ENCODE measurements at regions not wholly inside any gene's neighbourhood (a gene's known extent, or its start where the extent isn't known, plus 50 kb on each side); places are given as distances from the start of the nearest gene placed in this dataset.
"Not testable (repeated sequence)": the region's sequence is repeated elsewhere in the genome, so short reads cannot be mapped to it uniquely, and the experiment has no call there.

GRCh38 chr15:35695003-35695402, 149.0 kb upstream of the DPH6 start:
- no peak for DNase-seq (ENCODE audit: low spot score)

GRCh38 chr15:35696767-35697231, 150.8 kb upstream of the DPH6 start:
- peak; percentile 74 for DNase-seq (ENCODE audit: low spot score)

- no peak for DNase-seq (ENCODE audit: low spot score)
Measured at GRCh38 chr15:35697549-35698299, 151.8 kb upstream of the DPH6 start.

GRCh38 chr15:35698331-35698730, 152.4 kb upstream of the DPH6 start:
- no peak for DNase-seq (ENCODE audit: low spot score)

- no peak for DNase-seq (ENCODE audit: low spot score)
Measured at GRCh38 chr15:35698966-35699575, 153.1 kb upstream of the DPH6 start.

GRCh38 chr15:35700091-35700593, 154.2 kb upstream of the DPH6 start:
- not testable (repeated sequence) for DNase-seq (ENCODE audit: low spot score)

- DNase-seq (ENCODE audit: low spot score) = no peak
Measured at GRCh38 chr15:35701402-35702046, 155.6 kb upstream of the DPH6 start.

GRCh38 chr15:35702946-35703495, 157.1 kb upstream of the DPH6 start:
- no peak for DNase-seq (ENCODE audit: low spot score)

- no peak for DNase-seq (ENCODE audit: low spot score)
Measured at GRCh38 chr15:35705030-35705883, 159.3 kb upstream of the DPH6 start.

GRCh38 chr15:35705884-35706585, 160.1 kb upstream of the DPH6 start:
- DNase-seq (ENCODE audit: low spot score) = peak; percentile 27

- DNase-seq (ENCODE audit: low spot score) = no peak
Measured at GRCh38 chr15:35712956-35713355, 167.0 kb upstream of the DPH6 start.

- no peak for DNase-seq (ENCODE audit: low spot score)
Measured at GRCh38 chr15:35713733-35714132, 167.8 kb upstream of the DPH6 start.

- DNase-seq (ENCODE audit: low spot score) = no peak
Measured at GRCh38 chr15:35717721-35718120, 171.8 kb upstream of the DPH6 start.

GRCh38 chr15:35720019-35720418, 174.1 kb upstream of the DPH6 start:
- DNase-seq (ENCODE audit: low spot score) = no peak

GRCh38 chr15:35720984-35721383, 175.0 kb upstream of the DPH6 start:
- DNase-seq (ENCODE audit: low spot score) = no peak

GRCh38 chr15:35721751-35722150, 175.8 kb upstream of the DPH6 start:
- DNase-seq (ENCODE audit: low spot score) = no peak

- DNase-seq (ENCODE audit: low spot score) = no peak
Measured at GRCh38 chr15:35722501-35722900, 176.5 kb upstream of the DPH6 start.

GRCh38 chr15:35723120-35723847, 177.3 kb upstream of the DPH6 start:
- no peak for DNase-seq (ENCODE audit: low spot score)

GRCh38 chr15:35723852-35724251, 177.9 kb upstream of the DPH6 start:
- DNase-seq (ENCODE audit: low spot score) = no peak

- no peak for DNase-seq (ENCODE audit: low spot score)
Measured at GRCh38 chr15:35724626-35725025, 178.7 kb upstream of the DPH6 start.
